Ecto neural progenitor cell (in vitro differentiated cells): ENCODE measurements at regions not wholly inside any gene's neighbourhood (a gene's known extent, or its start where the extent isn't known, plus 50 kb on each side); places are given as distances from the start of the nearest gene placed in this dataset.

Experiments used
- DNase-seq: peaks from one replicate; pipeline ENCODE4 v3.0.0-alpha.2; 2018; ENCODE audit warnings: low spot score

- DNase-seq = no peak
Measured at GRCh38 chr2:203789618-203790017, 78.0 kb upstream of the CTLA4 start.

GRCh38 chr2:203790134-203790852 is 77.3 kb upstream of the CTLA4 start:
- DNase-seq = no peak

GRCh38 chr2:203796248-203797010 is 71.1 kb upstream of the CTLA4 start:
- no peak for DNase-seq

- no peak for DNase-seq
Measured at GRCh38 chr2:203797276-203797675, 70.3 kb upstream of the CTLA4 start.

GRCh38 chr2:203797712-203798111 is 69.9 kb upstream of the CTLA4 start:
- DNase-seq = no peak

GRCh38 chr2:203798296-203799087 is 69.1 kb upstream of the CTLA4 start:
- no peak for DNase-seq

GRCh38 chr2:203799908-203800307 is 67.7 kb upstream of the CTLA4 start:
- DNase-seq = no peak

- no peak for DNase-seq
Measured at GRCh38 chr2:203800783-203801182, 66.8 kb upstream of the CTLA4 start.

- DNase-seq = no peak
Measured at GRCh38 chr2:203802342-203803052, 65.1 kb upstream of the CTLA4 start.

- no peak for DNase-seq
Measured at GRCh38 chr2:203803053-203803429, 64.5 kb upstream of the CTLA4 start.

- no peak for DNase-seq
Measured at GRCh38 chr2:203804070-203804469, 63.5 kb upstream of the CTLA4 start.

GRCh38 chr2:203804764-203805485 is 62.6 kb upstream of the CTLA4 start:
- DNase-seq = no peak

- DNase-seq = no peak
Measured at GRCh38 chr2:203805486-203805838, 62.1 kb upstream of the CTLA4 start.

GRCh38 chr2:203806761-203807160 is 60.8 kb upstream of the CTLA4 start:
- no peak for DNase-seq

GRCh38 chr2:203808046-203808750 is 59.4 kb upstream of the CTLA4 start:
- DNase-seq = peak; percentile 78

- no peak for DNase-seq
Measured at GRCh38 chr2:203809084-203809521, 58.5 kb upstream of the CTLA4 start.

GRCh38 chr2:203809991-203810510 is 57.5 kb upstream of the CTLA4 start:
- no peak for DNase-seq

- no peak for DNase-seq
Measured at GRCh38 chr2:203811491-203812221, 55.9 kb upstream of the CTLA4 start.

GRCh38 chr2:203812294-203813221 is 55.0 kb upstream of the CTLA4 start:
- DNase-seq = no peak
